NCI-H82 treated with DMSO at 0.1 percent for 48 hours (cell line): ENCODE measurements at regions not wholly inside any gene's neighbourhood (a gene's known extent, or its start where the extent isn't known, plus 50 kb on each side); places are given as distances from the start of the nearest gene placed in this dataset.

Experiments used
- DNase-seq: peaks from one replicate; lab custom pipeline; 2025; ENCODE audit not compliant: unreplicated experiment; lab: John Stamatoyannopoulos, UW

- DNase-seq: no peak
These were observed 109.9 kb upstream of the TIAM2 start for GRCh38 chr6:154885214-154885613.

DNA sequence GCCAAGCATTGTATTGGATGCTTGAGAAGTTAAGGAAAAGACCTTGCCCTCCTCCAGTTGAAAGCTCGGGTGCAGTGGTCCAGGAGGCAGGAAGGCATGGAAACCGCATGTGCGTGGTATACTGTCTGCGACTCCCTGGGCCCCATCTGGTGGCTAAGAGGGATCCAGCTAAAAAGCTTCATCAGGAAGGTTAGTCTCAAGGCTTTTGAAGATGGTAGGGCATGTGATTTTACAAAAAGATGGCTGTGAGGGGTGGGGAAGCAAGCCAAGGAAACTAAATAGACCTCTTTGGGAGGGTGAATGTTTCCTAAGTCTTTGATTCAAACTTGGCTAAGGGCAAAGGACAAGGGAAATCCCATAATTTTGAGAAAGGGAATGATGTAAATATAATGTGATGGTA lies 109.1 kb upstream of the TIAM2 start:
- no peak for DNase-seq

GRCh38 chr6:154886471-154886870 lies 108.6 kb upstream of the TIAM2 start:
- no peak for DNase-seq

- DNase-seq: no peak
These were observed 108.1 kb upstream of the TIAM2 start for GRCh38 chr6:154887051-154887450.

- no peak for DNase-seq
These were observed 106.5 kb upstream of the TIAM2 start for GRCh38 chr6:154888421-154889295.

- DNase-seq: no peak
These were observed 104.2 kb upstream of the TIAM2 start for GRCh38 chr6:154890874-154891273.

DNA sequence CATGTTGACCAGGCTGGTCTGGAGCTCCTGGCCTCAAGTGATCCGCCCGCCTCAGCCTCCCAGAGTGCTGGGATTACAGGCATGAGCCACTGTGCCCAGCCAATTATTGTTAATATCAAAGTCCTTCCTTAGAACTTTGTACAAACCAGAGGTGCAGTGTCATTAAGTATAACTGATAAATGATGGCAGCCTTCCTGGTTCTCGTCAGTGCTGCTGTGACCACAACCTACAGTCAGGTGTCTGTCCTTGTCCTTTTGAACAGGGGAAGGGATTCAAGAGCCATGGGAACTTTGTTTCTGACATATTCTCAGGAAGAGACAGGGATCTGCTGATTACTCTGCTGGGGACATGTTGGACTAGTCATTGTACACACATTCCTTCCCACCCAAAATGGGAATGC lies 103.2 kb upstream of the TIAM2 start:
- DNase-seq: no peak

GRCh38 chr6:154893917-154894316 lies 101.2 kb upstream of the TIAM2 start:
- no peak for DNase-seq

- no peak for DNase-seq
These were observed 100.2 kb upstream of the TIAM2 start for GRCh38 chr6:154894902-154895301.

- DNase-seq: no peak
These were observed 99.3 kb upstream of the TIAM2 start for GRCh38 chr6:154895841-154896240.

- no peak for DNase-seq
These were observed 96.3 kb upstream of the TIAM2 start for GRCh38 chr6:154898821-154899220.

- no peak for DNase-seq
These were observed 95.2 kb upstream of the TIAM2 start for GRCh38 chr6:154899824-154900463.

GRCh38 chr6:154901876-154902552 lies 93.1 kb upstream of the TIAM2 start:
- no peak for DNase-seq

DNA sequence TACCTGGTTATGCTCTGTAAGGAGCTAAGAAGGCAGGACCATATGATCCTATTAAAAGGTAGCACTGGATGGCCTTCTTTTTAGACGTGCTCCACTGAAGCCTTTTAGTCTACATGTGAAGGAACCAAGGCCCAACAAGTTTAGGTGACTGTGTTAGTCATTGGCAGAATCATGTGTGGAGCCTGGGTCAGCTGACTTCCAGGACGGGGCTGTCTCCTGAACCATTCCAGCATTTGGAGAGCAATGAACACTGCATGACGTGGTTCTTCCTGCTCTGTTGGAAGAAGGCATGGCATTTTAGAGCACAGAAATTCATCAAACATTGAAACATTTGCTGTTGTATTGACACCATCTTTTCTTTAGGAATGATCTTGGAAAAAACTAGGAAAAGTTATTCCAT lies 87.8 kb upstream of the TIAM2 start:
- no peak for DNase-seq

- no peak for DNase-seq
These were observed 86.4 kb upstream of the TIAM2 start for GRCh38 chr6:154908723-154909122.

DNA sequence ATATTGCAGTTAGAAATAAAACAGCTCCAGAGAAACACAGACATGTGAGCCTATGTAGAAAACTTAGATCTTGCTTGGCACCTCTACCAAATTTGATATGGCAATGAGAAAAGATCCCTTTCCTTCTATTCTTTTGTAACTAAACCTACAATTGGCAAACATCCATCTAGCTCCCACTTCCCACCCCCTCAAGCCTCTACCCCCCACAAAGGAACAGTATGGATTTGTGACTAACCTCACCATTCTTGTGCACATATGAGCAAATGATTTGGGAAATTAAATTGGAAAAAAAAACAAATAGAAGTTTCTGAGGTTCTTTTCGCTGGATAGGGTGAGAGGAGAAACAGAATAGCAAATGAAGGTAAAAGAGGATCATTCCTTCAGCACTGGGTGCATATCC lies 85.8 kb upstream of the TIAM2 start:
- no peak for DNase-seq

GRCh38 chr6:154909821-154910220 lies 85.3 kb upstream of the TIAM2 start:
- DNase-seq: no peak

DNA sequence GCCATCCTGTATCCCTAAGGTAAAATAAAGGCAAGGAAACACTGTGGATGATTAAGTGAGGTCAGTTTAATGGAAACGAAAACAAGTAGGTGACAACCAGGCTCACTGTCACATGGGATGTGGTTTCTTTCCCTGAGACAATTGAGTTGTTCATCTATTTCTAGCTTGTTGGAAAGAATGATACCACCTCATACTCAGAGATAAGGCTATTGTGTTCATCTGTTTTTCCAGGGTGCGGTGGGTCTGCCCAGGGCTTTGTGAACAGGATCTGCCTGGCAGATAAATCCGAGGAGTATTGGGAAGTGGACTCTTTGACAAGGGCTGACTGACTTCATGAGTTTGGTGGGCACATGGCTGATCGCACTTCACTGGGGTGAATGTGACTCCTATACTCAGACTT lies 80.8 kb upstream of the TIAM2 start:
- DNase-seq: no peak

GRCh38 chr6:154916857-154917256 lies 78.3 kb upstream of the TIAM2 start:
- DNase-seq: no peak

- no peak for DNase-seq
These were observed 77.2 kb upstream of the TIAM2 start for GRCh38 chr6:154917941-154918340.

- DNase-seq: no peak
These were observed 75.3 kb upstream of the TIAM2 start for GRCh38 chr6:154919806-154920205.
